Eye (tissue), 1 donor: ENCODE measurements at regions not wholly inside any gene's neighbourhood (a gene's known extent, or its start where the extent isn't known, plus 50 kb on each side); places are given as distances from the start of the nearest gene placed in this dataset.
A peak's percentile ranks its signal among the peaks of the same experiment; 100 is the strongest.
"Not testable (repeated sequence)": the region's sequence is repeated elsewhere in the genome, so short reads cannot be mapped to it uniquely, and the experiment has no call there.

ENCODE experiments used
- DNase-seq: peaks from one replicate; pipeline ENCODE4 v3.0.0-alpha.2; 2015

- DNase-seq = no peak
Measured at GRCh38 chr11:109480251-109480650, 58.3 kb downstream of the C11orf87 start.

GRCh38 chr11:109486129-109486528 lies 64.1 kb downstream of the C11orf87 start:
- no peak for DNase-seq

DNA sequence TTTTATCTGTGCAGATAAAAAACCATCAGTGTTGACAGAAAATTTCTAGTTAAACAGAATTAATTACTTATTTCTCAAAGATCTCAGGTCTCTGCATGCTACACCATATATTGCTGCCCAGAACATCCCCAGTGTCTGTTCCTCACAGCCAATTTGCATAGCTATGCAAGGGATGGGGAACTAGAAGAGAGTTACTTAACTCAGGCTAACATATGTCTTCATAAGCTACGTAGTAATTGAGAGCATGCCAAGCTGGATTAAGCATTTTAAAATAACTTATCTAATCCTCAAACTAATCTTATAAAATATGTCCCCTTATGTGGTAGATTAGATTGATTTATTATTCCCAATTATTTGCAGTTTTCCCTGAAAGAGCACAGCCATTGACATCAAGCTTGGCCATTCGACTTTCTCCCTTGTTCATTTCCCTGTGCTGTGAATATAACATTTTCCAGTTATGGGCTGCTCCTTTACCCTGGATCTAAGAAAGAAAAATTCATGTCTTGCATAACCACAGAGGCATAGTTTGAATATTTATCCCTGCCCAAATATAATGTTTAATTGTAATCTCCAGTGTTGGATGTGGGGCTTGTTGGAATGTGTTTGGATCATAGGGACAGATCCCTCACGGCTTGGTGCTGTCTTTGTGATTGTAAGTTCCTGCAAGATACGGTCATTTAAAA lies 69.1 kb downstream of the C11orf87 start:
- peak; percentile 14 for DNase-seq

- DNase-seq = no peak
Measured at GRCh38 chr11:109506115-109506514, 84.1 kb downstream of the C11orf87 start.

- DNase-seq = peak; percentile 17
Measured at GRCh38 chr11:109507331-109507730, 85.3 kb downstream of the C11orf87 start.

- peak; percentile 58 for DNase-seq
Measured at GRCh38 chr11:109507836-109508561, 86.0 kb downstream of the C11orf87 start.

GRCh38 chr11:109508943-109509342 lies 87.0 kb downstream of the C11orf87 start:
- DNase-seq = no peak

DNA sequence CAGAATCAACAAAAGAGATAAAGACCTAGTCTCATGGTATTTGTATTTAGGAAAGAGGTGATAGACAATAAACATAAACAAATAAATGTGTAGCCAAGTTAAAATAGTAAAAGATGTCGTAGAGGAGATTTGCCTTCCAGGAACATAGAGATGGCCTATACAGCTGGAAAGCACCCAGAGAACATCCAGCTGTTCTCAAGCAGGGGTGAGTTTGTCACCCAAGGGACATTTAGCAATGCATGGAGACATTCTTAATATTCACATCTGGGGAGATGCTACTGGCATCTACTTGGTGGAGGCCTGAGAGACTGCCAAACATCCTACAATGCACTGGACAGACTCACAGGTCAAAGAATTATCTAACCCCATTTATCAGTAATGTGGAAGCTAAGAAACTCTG lies 88.3 kb downstream of the C11orf87 start:
- DNase-seq = no peak

DNA sequence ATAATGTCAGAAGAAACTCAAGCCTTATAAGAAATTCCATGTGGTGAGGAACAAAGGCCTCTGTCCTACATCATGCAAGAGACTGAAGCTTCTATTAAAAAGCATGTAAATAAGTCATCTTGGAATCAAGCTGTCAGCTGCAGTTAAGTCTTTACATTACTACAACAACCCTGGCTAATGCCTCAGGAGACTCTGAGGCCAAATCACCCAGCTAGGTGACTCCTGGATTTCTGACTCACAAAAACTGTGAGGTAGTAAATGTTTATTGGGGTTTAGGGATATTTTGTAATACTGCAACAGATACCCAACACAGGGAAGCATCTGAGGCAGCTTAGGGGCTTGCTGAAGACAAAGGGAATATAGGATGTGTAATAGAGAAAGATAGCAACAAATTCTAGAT lies 89.6 kb downstream of the C11orf87 start:
- peak; percentile 14 for DNase-seq

- DNase-seq = no peak
Measured at GRCh38 chr11:109512249-109512648, 90.3 kb downstream of the C11orf87 start.

GRCh38 chr11:109512680-109513079 lies 90.7 kb downstream of the C11orf87 start:
- no peak for DNase-seq

- DNase-seq = no peak
Measured at GRCh38 chr11:109514313-109515018, 92.5 kb downstream of the C11orf87 start.

DNA sequence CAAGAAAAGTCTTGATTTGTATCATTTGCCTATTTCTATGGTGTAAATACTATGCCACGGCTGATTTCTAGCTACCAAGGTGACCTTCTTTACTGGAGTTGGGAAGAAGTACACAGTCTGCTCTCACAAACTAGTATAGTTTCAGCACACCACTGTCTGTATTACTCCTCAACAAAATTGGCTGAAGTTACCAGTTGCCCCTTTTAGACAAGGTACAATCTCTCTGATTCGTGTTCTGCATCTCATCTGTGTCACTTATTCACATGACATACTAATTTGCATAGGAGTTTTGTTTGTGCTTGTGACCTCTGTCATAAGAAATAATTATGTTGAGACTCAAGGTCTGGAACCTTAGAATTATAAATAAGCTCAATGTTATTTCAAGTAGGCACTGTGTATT lies 97.3 kb downstream of the C11orf87 start:
- no peak for DNase-seq

GRCh38 chr11:109521571-109522086 lies 99.6 kb downstream of the C11orf87 start:
- DNase-seq = no peak

- DNase-seq = no peak
Measured at GRCh38 chr11:109522116-109522755, 100.2 kb downstream of the C11orf87 start.

DNA sequence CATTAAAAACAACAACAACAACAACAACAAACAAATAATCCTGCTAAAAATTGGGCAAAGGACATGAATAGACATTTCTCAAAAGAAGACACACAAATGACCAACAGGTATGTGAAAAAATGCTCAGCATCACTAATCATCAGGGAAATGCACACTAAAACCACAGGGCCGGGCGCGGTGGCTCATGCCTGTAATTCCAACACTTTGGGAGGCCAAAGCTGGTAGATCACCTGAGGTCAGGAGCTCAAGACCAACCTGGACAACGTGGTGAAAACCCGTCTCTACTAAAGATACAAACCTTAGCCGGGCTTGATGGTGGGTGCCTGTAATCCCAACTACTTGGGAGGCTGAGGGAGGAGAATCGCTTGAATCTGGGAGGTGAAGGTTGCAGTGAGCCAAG lies 103.6 kb downstream of the C11orf87 start:
- DNase-seq = not testable (repeated sequence)

DNA sequence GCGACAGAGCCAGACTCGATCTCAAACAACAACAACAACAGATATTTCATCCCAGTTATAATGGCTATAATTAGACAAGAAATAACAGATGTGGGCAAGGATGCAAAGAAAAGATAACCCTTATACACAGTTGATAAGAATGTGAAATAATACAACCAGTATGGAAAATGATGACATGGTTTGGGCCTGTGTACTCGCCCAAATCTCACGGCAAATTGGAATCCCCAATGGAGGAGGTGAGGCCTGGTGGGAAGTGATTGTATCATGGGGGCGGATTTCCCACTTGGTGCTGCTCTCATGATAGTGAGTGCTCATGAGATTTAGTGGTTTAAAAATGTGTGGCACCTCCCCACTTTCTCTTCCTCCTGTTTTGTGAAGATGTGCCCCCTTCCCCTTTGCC lies 104.1 kb downstream of the C11orf87 start:
- DNase-seq = no peak

DNA sequence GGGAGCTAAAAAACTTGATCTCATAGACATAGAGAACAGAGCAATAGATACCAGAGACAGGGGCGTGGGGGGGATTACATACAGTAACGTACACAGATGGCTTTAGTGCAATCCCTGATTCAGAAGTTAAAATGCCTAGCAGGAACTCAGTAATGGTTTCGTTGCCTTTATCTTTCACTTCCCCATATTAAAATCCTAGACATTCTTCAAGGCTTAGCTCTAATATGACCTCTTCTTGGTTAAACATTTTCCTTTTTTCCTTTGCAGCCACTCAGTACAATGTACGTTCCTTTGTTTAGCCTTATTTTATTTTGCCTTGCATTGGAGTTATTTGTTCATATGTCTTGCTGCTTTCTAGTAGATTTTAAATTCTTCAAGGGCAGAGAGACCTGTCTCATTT lies 104.9 kb downstream of the C11orf87 start:
- DNase-seq = no peak

GRCh38 chr11:109527496-109527895 lies 105.5 kb downstream of the C11orf87 start:
- no peak for DNase-seq

- peak; percentile 10 for DNase-seq
Measured at GRCh38 chr11:109547356-109548027, 125.5 kb downstream of the C11orf87 start.

DNA sequence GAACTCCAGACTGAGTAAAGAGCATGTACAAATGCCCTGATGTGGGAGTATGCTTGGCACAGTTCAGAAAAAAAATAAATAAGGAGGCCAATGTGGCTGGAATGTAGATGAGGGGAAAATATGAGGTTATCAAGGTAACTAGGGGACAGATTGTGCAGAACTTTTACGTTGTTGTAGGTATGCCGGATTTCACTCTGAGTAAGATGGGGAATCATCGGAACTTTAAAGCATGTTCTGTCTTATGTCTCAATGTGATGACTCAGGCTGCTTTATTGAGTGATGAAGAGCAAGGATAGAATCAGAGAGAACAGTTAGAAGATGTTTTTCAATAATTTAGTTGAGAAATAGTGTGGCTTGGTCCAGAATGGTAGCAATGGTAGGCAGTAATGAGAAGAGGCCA lies 130.4 kb downstream of the C11orf87 start:
- no peak for DNase-seq

DNA sequence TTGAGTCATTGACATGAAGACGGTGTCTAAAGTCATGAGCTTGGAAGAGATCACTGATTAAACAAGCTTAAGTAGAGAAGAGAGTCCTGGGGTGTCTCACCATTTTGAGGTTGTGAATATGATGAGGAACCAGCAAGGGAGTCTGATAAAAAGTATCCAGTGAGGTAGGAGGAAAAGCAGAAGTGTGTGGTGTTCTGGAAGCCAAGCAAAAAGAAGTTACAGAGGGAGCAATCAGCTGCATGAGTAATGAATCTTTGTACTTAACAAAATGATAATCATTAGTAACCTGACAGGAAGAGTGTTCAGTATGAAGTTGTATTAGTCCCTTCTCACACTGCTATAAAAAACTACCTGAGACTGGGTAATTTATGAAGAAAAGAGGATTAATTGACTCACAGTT lies 131.3 kb downstream of the C11orf87 start:
- DNase-seq = no peak

GRCh38 chr11:109554951-109555350 lies 133.0 kb downstream of the C11orf87 start:
- DNase-seq = no peak
